Stimulated activated CD4-positive, alpha-beta T cell treated with anti-CD3 and anti-CD28 coated beads, Interleukin-1b, Interleukin-23, amount 100 ng/mL, for 4 hours (primary cell): ENCODE measurements at regions not wholly inside any gene's neighbourhood (a gene's known extent, or its start where the extent isn't known, plus 50 kb on each side); places are given as distances from the start of the nearest gene placed in this dataset.

Experiments used
- DNase-seq, 2 donors: peaks; one replicate each; pipeline ENCODE4 v3.0.0-alpha.2; 2020; ENCODE audit warnings: low read depth in 2 of 2

DNA sequence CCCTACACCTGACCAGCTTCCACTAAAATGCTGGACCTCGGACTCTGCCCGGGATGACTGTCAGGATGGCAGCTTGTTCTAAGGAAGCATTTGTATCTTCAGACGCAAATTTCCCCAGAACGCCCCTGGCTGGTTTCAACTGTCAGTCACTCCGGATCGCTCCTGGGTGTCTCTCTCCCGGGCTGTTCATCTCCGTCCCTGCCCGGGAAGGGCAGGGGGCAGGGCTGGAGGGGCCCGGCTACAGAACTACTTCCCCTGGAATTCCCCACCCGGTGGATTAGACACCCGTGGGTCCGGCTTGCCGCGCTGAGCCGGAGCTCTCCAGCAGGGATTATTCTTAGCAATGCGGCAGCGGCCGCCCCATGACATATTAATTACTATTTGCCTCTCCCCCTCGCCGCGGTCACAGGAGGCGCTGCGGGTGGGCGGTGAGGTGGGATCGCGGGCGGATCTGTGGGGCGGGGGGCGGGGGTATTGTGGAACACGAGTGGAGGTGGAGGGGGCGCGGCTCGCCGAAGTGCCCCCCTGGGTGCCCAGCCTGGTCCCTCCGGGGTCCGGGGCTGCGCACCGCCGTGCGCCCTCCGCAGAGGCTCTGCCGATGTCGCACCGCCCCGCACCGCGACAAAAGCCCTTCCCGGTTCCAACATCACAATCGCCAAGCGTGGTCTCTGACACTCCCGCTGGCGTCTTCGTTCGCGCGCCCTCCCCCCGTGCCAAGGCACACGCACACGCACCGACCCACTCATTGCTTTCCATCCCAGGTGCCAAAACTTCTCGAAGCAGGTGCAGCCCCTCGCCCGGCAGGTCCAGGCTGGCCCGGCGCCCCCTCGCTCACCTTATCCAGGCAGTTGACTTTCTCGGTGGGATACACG, 276.1 kb upstream of the NEBL start:
- no peak for DNase-seq

DNA sequence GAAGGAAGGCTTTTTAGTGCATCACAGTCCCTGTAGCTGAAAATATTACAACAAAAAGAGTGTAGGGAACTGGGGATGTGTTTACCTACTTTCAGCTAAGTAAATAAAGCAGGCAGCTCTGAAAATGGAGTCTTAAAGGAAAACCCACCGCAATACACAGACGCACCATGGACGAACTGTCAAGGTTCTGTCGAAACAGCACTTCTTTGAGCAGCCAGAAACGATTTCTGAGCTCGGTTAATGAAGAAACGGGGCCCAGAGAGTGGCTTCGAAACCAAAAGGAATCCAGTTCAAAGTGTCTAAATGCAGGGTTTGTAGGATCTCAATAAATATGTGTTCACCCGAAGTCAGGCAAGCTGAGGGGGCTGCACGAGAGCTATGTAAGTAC, 275.4 kb upstream of the NEBL start:
- DNase-seq: no peak

DNA sequence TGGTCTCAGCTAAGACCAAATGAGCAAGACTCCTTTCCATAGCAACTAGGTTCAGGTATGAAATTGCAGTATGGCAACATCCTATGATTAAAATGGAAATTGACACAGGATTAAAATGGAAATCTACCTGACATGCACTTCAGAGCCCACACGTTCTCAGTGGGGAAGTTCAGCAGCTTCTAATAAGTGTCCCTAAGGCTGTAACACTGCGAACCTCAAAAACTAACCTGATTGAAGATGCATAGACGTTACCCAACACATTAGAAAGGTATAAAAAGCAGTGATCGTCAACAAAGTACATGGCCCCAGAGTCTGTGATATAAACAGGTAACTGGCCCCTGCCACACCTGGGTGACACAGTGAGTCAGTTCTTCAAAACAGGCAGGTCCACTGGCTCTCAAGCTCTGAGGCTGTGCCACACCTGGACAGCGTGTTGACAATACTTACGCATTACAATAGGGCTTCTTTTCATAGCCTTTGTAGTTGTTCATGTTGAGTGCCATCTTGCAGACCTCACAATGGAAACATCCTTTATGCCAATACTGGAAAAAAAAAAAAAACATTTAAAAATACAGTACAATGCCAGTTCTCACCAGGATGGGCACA, 274.9 kb upstream of the NEBL start:
- no peak for DNase-seq

DNA sequence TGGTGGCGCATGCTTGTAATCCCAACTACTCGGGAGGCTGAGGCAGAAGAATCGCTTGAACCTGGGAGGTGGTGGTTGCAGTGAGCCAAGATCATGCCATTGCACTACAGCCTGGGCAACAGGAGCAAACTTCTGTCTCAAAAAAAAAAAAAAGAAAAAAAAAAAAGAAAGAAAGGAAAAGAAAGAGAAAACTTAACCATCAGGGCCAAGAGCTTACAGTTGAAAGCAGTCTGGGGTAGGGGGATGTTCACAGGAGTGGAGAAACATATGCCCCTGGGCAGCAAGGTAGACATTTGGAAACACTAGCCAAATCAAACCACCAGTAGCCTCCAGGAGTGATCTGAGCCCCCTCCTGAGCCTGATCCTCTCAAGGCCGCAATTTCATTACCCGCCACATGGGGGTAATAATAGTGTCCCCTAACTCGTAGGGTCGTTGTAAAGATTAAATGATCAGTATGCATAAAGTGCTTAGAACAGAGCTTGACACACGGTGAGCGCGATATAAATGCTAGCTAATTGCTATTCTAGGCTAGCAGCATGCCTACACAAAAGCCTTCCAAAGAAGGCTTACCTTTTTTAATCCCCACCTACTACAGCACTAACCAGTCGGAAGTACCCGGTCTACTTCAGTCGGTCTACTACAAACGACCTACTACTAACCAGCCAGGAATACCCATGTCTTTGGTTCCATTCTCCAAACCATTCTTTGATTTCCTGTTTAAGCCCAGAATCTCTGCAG, 274.3 kb upstream of the NEBL start:
- DNase-seq: no peak

DNA sequence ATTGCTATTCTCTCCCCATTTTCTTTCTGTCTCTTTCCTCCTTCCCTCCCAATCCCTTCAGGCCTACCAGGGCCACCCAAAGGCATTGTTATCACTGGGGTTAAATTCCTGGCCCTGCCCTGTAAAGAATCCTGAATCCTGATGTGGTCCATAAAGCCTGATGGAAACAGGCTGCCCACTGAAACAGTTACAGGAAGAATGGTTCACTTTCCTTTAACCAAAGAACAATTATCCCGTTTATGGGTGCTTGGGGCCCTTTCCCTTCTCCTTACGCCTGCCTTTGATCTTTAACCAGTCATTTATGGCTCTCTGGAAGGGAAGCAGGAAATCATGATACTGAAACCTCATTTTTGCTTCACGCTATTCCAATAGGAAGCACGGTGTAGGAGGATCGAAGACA, 273.1 kb upstream of the NEBL start:
- no peak for DNase-seq

DNA sequence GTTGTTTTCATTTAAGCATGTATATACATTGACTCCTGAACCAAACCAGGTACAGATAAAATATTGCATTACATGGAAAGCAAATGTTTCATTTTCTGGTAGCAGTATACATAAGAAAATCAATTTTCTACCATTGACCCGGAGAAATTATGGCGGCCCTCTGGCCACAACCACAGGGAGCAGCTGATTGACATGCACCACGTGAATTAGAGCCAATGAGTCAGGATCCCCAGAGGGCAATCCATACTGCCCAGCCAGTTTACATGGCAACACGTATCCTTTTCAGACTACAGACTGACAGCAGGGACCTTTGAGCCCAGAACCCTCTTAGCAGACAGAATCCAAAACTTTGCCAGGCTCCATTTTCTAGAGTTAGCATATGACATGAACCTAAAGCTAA, 272.2 kb upstream of the NEBL start:
- DNase-seq: no peak

DNA sequence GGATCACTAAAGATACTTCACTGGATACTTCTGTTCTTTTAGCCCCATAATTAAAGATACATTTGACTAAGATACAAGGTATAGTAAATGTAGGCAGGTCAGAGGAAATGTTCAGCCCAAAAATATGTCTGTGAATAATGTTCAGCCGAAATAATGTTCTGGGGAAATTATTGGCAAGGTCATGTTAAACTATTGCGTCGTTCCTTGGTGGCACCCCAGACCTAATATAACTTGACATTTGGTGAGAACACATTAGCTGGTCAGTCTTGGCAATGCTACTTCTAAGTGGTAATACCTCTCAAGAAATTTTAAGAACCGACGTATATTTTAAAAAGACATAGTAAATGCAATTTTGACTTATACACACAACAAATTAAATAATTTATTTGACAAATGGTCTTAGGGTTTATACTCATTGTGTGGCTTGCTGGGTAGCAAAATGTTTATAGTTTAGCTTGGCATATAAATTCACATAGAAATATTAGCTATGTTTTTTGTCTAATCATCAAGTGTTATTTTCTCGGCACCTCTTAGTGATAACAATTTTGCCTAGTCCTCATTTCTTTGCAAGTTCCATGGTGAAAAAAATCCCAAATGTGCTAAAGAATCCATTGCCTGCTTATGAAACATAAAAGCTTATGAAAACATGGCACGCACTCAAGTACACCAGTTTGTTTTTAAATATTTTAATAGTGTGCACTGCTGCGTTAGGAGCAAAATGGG, 270.3 kb upstream of the NEBL start:
- DNase-seq: no peak

DNA sequence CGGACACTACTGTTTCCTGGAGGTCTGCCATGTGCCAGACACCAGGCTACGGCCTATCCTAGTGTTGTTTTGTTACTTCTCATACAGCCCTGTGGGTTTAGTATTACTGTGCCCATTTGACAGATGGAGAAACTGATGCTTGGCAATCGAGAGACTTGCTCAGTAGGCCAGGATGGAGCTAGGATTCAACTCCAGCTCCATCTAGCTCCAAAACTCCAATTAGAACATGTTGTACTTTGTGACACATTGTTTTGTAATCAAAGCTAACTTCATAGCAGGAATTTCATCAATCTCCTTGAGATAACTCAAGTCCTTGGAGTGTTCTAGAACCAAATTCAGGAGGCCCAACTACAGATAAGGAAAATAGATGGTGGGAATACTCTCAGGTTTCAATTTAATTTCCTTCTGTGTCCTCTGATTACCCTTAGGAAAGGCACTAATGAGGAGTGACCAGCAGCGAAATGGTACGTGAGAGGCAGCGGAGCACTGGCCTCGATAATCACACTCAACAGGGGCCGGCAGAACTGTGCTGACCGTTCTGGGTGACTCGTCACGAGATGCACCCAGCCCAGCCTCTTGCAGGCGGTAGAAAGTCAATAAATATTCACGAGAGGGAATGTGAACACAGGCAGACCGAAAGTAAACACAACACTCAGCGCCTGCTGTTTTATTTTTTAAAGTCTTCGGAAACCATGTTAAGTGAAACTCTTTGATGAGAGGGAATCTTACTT, 269.6 kb upstream of the NEBL start:
- DNase-seq: no peak

DNA sequence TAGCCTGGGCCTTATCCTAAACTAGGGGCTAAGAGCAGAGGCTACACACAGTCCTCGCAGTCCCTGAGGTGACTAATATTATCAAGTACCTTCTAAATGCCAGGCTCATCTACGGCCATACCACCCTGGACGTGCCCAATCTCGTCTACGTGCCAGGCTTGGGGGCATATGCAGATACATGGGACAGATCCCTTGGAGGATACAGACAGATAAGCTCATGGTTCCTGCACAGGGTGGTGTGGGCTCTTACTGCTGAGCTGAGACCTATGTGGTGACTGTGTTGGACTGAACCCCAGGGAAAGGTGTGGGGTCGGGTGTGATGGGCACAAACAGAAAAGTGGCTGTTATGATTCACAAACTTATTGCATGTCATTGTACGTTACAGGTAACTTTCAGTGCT, 268.4 kb upstream of the NEBL start:
- no peak for DNase-seq

DNA sequence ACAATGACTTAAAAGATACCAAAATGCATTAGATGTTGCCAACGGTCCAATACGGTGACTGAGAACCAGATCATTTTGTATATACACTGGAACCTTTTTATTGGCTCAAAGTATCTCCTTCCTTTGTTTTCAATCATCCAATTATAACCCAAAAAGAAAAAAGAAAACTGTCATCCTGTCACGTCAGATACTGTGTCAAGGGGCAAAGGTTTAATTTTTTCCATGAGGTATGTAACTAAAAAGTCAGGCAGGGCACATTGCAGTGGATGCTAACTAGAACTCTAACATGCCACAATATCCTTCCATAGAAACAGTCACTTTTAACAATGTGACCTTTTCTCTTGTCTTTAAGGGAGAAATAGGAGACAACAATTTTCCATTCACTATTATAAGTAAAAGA, 267.6 kb upstream of the NEBL start:
- DNase-seq: no peak

DNA sequence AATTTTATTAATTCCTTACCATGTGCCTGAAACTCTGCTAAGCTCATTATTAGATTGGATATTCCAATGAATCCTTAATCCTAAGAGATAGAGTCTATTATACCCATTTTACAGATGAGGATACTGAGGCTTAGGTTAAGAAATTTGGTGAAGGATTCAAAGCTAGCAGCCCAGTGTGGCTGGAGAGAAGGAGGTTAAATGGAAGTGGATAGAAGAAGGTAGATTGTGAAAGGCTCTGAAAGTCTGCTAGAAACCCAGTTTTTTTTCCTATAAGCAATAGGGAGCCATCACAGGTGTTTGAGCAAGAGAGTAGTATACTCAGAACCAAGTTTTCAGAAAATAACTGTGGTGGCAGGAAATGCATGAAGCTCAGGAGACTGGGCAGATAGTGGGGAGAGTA, 265.8 kb upstream of the NEBL start:
- DNase-seq: no peak

DNA sequence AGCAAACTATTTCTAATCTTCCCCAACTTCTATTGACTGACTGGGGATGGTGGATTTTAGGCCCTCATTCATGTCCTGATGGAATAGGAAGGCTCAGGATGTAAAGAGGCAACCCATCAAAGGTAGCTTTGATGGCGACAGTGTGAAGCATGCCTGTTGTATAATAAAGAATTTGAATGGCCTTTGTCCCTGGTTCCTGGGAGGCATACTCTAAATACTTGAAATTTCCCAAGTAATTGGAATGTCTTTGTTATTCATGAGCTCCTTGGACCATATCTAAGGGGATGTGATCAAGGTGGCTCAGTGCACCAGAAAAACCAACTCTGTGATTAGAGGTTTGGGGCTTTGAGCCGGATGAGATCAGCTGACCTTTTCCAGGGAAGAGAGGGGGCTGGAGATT, 264.5 kb upstream of the NEBL start:
- no peak for DNase-seq

DNA sequence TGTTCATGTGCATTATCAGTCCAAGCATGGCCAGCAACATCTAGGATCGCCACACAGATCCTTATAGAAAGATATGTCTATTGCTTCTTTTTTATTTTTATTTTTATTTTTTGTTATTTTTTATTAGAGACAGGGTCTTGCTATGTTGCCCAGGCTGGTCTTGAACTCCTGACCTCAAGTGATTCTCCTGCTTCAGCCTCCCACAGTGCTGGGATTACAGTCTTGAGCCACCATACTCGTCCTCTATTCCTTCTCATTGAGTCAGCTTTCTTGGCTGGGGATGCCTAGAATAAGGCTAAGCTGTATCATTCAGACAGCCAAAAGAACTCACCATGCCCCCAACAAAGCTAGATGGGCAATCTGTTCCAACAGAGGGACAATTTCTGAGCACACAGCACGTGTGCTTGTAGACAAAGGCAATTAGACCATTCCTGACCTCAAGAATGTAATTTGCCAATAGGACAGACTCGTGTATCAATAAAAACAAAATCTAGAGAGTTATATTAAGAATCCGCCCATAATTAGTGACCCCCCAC, 264.0 kb upstream of the NEBL start:
- DNase-seq: no peak

DNA sequence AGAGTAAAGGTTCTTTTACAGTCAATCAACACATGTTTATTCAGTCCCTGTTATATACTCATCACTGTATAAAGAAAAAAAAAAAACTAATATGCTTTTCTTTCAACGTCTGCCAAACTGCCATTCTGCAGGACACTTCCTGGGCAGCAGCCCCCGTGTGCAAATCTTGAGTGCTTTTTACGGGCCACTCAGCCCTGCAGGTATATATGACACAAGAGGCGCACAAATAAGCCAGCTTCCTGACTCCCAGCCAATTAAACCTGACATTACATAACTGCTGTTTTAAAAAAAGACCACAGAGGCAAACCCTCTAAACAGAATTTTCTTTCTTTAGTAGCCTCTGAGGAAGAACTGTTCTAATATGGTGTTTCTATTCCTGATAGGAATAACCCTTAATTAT, 263.0 kb upstream of the NEBL start:
- DNase-seq: no peak

DNA sequence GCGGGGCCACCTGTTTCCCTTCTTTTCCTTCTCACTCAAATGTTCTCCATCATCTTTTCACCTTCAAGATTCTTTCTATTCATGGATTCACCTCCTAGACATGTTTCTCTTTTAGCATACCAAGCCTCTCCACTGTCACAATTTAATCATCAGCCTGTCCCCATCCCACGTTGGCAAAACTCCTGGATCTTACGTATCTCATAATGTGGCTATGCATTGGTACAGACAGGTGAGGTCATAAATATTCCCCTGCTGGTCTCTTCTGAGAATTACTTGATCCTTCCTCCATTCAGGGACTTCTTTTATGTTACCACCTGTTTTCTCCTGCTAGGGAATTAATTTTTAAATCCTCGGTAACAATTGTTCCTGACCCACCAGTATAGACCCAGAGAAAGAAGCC, 262.6 kb upstream of the NEBL start:
- no peak for DNase-seq

DNA sequence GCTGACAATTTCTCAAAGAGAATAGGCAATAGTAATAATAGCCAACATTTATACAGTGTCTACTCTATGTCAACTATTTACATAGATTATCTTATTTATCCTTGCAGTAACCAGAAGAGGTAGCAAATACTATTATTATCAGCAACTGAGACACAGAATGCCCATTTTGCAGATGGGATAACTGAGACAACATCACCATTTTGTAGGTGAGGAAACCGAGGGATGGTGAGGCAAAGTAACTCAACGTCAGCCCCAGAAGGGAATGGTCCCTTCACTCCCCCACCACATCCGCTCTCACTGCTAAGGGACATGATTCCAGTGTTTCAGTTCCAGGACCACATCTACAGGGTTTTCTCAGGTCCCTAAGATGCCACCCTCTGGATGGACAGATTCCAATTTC, 261.2 kb upstream of the NEBL start:
- no peak for DNase-seq

DNA sequence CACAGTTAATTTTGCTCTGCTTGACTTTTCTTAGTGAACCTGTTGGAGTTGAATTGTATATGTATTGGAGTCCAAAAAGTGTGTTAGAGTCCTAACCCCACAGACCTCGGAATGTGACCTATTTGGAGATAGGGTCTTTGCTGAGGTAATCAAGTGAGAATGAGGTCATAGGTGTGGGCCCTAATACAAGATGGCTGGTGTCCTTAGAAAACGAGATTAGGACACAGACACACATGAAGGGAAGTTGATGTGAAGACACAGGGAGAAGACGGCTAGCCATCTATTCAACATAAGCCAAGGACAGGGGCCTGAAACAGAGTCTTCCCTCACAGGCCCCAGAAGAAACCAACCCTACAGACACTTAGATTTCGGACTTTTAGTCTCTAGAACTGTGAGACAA, 260.6 kb upstream of the NEBL start:
- no peak for DNase-seq

DNA sequence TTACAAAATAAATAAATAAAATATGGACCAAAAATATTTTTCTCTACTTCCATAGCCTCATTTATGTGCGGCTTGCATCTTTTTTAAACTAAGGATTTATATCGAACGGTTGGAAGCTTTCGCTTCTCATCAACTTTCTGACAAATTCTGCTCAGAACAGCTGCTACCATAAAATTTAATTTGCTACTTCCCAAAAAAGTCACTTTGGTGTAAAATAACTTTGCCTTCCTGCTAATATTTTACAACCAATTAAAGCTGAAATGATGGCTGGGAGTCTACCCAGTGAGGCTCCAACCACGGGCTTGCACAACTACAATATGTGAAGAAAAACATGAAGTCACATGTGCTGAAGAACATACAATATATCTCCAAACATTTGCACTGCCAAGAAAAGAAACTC, 253.1 kb upstream of the NEBL start:
- DNase-seq: no peak

DNA sequence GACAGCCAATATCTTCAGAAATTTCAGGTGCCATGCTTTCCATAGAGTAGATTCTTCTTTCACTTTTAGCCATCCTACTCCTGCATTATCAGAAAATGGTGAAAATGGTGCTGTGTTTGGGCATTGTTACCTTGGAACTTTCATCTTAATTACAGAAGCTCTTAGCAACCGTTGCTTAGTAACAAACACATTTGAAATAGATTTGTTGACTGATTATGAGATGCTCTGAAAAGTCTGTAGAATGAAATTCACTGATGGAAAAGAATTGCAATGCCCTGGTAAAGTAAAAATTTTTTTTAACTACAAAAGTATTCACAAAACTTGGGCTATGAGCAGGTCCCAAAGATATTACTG, 249.3 kb upstream of the NEBL start:
- no peak for DNase-seq

DNA sequence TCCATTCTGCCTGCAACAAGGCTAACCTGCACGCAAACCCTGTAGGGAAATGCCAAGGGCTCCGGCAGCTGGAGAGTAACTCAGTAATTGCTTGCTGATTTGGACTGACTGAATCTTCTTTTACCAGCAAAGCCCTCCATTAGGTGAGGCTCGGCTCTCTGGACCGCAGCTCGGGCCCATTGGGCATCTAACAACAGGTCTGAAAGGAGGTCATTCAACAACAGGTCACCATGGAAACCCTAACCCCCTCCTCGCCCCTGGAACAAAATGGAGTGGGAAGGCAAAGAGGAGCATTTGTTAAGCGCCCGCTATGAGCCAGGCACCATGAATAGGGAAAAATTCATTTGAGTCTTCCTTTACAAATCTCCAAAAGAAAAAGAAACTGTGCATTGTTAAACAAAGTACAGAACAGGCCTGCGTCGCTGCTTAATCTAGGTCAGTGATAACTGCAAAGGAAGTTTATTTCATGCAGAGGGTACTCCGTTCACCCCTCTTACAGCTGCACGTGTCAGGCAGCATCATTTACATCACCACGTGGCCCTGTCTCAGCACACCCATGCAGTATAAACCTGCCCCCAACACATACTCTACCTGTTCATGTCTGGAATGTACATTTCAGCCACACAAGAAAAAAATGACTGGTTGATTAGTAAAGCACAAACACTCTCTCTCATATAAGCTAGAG, 248.8 kb upstream of the NEBL start:
- no peak for DNase-seq

DNA sequence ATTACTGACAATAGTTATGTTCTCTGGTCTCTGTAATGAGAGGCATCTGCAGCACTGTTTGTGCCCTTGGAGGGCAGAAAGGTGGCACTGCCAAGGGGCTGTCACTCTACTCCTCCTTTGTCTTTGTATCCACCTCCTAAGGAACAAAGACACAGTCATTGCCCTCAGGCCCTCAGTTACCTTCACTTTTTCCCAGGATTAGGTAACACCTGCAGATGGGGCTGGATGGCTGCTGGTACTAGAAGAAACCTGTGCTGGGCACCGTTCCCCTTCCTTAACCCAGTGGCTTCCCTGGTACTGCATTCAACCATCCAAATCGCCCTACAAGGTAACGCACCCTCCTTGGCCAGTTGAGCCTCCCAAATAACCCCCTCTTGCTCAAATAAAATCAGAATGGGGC, 246.9 kb upstream of the NEBL start:
- no peak for DNase-seq
